Ovary (tissue), 3 donors: ENCODE measurements at regions not wholly inside any gene's neighbourhood (a gene's known extent, or its start where the extent isn't known, plus 50 kb on each side); places are given as distances from the start of the nearest gene placed in this dataset.

Source experiments
- POLR2A ChIP-seq: fragments of 450-650 bp; IDR thresholded peaks from one replicate; pipeline ENCODE4 v1.6.1; 2017; ENCODE audit warnings: antibody characterized with exemption, mild to moderate bottlenecking, moderate library complexity
- TF ChIP-seq, protein P1 (sequence below), 3 donors: fragments of 450-650 bp in 2 of 3; fragments of 200-600 bp in 1 of 3; IDR thresholded peaks; one replicate each; pipeline versions ENCODE4 v1.5.1 to v1.8.0; 2016 to 2022; ENCODE audit warnings: antibody characterized with exemption in 3 of 3, mild to moderate bottlenecking in 1 of 3
- donor health status: DM: no; HTN: no; CAD: no.

GRCh38 chr18:60053747-60054304, 154.0 kb downstream of the PMAIP1 start:
- TF ChIP-seq POLR2A, result no peak
- TF ChIP-seq, protein P1, sequence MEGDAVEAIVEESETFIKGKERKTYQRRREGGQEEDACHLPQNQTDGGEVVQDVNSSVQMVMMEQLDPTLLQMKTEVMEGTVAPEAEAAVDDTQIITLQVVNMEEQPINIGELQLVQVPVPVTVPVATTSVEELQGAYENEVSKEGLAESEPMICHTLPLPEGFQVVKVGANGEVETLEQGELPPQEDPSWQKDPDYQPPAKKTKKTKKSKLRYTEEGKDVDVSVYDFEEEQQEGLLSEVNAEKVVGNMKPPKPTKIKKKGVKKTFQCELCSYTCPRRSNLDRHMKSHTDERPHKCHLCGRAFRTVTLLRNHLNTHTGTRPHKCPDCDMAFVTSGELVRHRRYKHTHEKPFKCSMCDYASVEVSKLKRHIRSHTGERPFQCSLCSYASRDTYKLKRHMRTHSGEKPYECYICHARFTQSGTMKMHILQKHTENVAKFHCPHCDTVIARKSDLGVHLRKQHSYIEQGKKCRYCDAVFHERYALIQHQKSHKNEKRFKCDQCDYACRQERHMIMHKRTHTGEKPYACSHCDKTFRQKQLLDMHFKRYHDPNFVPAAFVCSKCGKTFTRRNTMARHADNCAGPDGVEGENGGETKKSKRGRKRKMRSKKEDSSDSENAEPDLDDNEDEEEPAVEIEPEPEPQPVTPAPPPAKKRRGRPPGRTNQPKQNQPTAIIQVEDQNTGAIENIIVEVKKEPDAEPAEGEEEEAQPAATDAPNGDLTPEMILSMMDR (IDR thresholded peaks at IDR 0.05), result no peak
